Mesendoderm (in vitro differentiated cells): ENCODE measurements at regions not wholly inside any gene's neighbourhood (a gene's known extent, or its start where the extent isn't known, plus 50 kb on each side); places are given as distances from the start of the nearest gene placed in this dataset.
"Not testable (repeated sequence)": the region's sequence is repeated elsewhere in the genome, so short reads cannot be mapped to it uniquely, and the experiment has no call there.

ENCODE experiments used
- DNase-seq: peaks from one replicate; pipeline ENCODE4 v3.0.0; 2013
- H2AK5ac ChIP-seq: 2 replicates; pipeline ENCODE4 v1.6.1; 2013; ENCODE audit warnings: low read length, inconsistent platforms
- H2BK120ac ChIP-seq: 2 replicates; pipeline ENCODE4 v1.6.1; 2013; ENCODE audit warnings: low read depth, mild to moderate bottlenecking, low read length, moderate library complexity, mixed read lengths
- H2BK15ac ChIP-seq: replicated peaks from 2 replicates; pipeline ENCODE4 v1.6.1; 2013; ENCODE audit warnings: low read depth, mild to moderate bottlenecking, moderate library complexity
- H2BK5ac ChIP-seq: 2 replicates; pipeline ENCODE4 v1.6.1; 2013; ENCODE audit warnings: low read length, inconsistent platforms
- H3K18ac ChIP-seq: 2 replicates; pipeline ENCODE4 v1.6.1; 2013; ENCODE audit warnings: mild to moderate bottlenecking, low read length, mixed read lengths
- H3K23ac ChIP-seq: one replicate; pipeline ENCODE4 v1.6.1; 2013; ENCODE audit warnings: low read length
- H3K27ac ChIP-seq: 2 replicates; pipeline ENCODE4 v1.5.1; 2013; ENCODE audit warnings: low read depth, mild to moderate bottlenecking, inconsistent platforms, low read length, moderate library complexity
- H3K27me3 ChIP-seq: 2 replicates; pipeline ENCODE4 v1.6.1; 2013; ENCODE audit warnings: low read length, control low read depth, mild to moderate bottlenecking, inconsistent platforms; ENCODE audit not compliant: insufficient read depth, poor library complexity
- H3K36me3 ChIP-seq: 2 replicates; pipeline ENCODE4 v1.6.1; 2013; ENCODE audit warnings: low read length, inconsistent platforms; ENCODE audit not compliant: control insufficient read depth, insufficient read depth
- H3K4ac ChIP-seq: one replicate; pipeline ENCODE4 v1.6.1; 2013; ENCODE audit warnings: low read depth, mild to moderate bottlenecking, low read length, moderate library complexity
- H3K4me1 ChIP-seq: 2 replicates; pipeline ENCODE4 v1.6.1; 2013; ENCODE audit warnings: low read depth, low read length, inconsistent platforms; ENCODE audit not compliant: control insufficient read depth
- H3K4me2 ChIP-seq: 2 replicates; pipeline ENCODE4 v1.6.1; 2013; ENCODE audit warnings: low read length
- H3K4me3 ChIP-seq: 2 replicates; pipeline ENCODE4 v1.5.1; 2013; ENCODE audit warnings: mild to moderate bottlenecking, low read length
- H3K56ac ChIP-seq: one replicate; pipeline ENCODE4 v1.6.1; 2013; ENCODE audit warnings: low read length
- H3K79me1 ChIP-seq: 2 replicates; pipeline ENCODE4 v1.6.1; 2013; ENCODE audit warnings: low read length, inconsistent platforms
- H3K79me2 ChIP-seq: 2 replicates; pipeline ENCODE4 v1.6.1; 2013; ENCODE audit warnings: mild to moderate bottlenecking, low read length; ENCODE audit not compliant: control insufficient read depth, insufficient read depth
- H3K9ac ChIP-seq: 2 replicates; pipeline ENCODE4 v1.6.1; 2013; ENCODE audit warnings: low read length, inconsistent platforms
- H4K5ac ChIP-seq: one replicate; pipeline ENCODE4 v1.6.1; 2013; ENCODE audit warnings: low read length
- H4K8ac ChIP-seq: one replicate; pipeline ENCODE4 v1.6.1; 2013; ENCODE audit warnings: low read depth, mild to moderate bottlenecking, control low read depth, low read length, moderate library complexity
- WGBS: extraction: QIAGEN DNeasy Blood & Tissue Kit; methylation state at CpG from one replicate; pipeline ENCODE4 v1.1.7; 2013; ENCODE audit warnings: low lambda C conversion rate, missing lambda C conversion rate; ENCODE audit not compliant: insufficient coverage; ENCODE audit errors: extremely low coverage; 5-methylcytosine and 5-hydroxymethylcytosine counted together

GRCh38 chr7:32206488-32206887 lies 136.3 kb upstream of the PDE1C start:
- H3K4me2 ChIP-seq = no peak overlapping the region
- DNase-seq = no peak
- no peak overlapping the region for H2BK15ac ChIP-seq
- no peaks in the 10 kb centered on the region for H3K79me1 ChIP-seq
- H3K36me3 ChIP-seq = no peaks in the 10 kb centered on the region
- H4K8ac ChIP-seq = no peak overlapping the region
- no peak overlapping the region for H3K18ac ChIP-seq
- no peaks in the 10 kb centered on the region for H3K4me1 ChIP-seq
- H3K27me3 ChIP-seq = no peaks in the 10 kb centered on the region
- H3K4ac ChIP-seq = no peak overlapping the region
- H3K23ac ChIP-seq = no peak overlapping the region
- WGBS = no CpG with 5 or more reads among the region's 6 CpGs
- H2BK120ac ChIP-seq = no peak overlapping the region
- H4K5ac ChIP-seq = no peak overlapping the region
- no peaks in the 10 kb centered on the region for H3K79me2 ChIP-seq
- no peak overlapping the region for H3K9ac ChIP-seq
- H3K27ac ChIP-seq = no peak overlapping the region
- no peak overlapping the region for H3K56ac ChIP-seq
- H3K4me3 ChIP-seq = no peak overlapping the region
- H2BK5ac ChIP-seq = no peak overlapping the region
- no peak overlapping the region for H2AK5ac ChIP-seq

GRCh38 chr7:32205298-32205824 lies 135.2 kb upstream of the PDE1C start:
- H3K79me2 ChIP-seq, H3K4ac ChIP-seq, DNase-seq, H2AK5ac ChIP-seq, H4K5ac ChIP-seq, H3K27ac ChIP-seq, H2BK15ac ChIP-seq, H3K27me3 ChIP-seq, H3K18ac ChIP-seq, H3K56ac ChIP-seq, H3K4me2 ChIP-seq, H3K9ac ChIP-seq, H2BK5ac ChIP-seq, H3K4me1 ChIP-seq, H3K79me1 ChIP-seq, H3K36me3 ChIP-seq, H3K4me3 ChIP-seq, H2BK120ac ChIP-seq, H4K8ac ChIP-seq, H3K23ac ChIP-seq: not testable (repeated sequence)
- WGBS = no CpG with 5 or more reads among the region's 4 CpGs

GRCh38 chr7:32204361-32205018 lies 134.3 kb upstream of the PDE1C start:
- H3K4me3 ChIP-seq = no peak overlapping the region
- no peaks in the 10 kb centered on the region for H3K4me1 ChIP-seq
- no CpG with 5 or more reads among the region's 9 CpGs for WGBS
- H3K4ac ChIP-seq = no peak overlapping the region
- H3K27ac ChIP-seq = no peak overlapping the region
- H3K23ac ChIP-seq = no peak overlapping the region
- H2BK5ac ChIP-seq = no peak overlapping the region
- DNase-seq = peak; percentile 88
- H3K56ac ChIP-seq = no peak overlapping the region
- H2BK120ac ChIP-seq = no peak overlapping the region
- no peaks in the 10 kb centered on the region for H3K27me3 ChIP-seq
- no peak overlapping the region for H3K9ac ChIP-seq
- no peak overlapping the region for H3K4me2 ChIP-seq
- no peak overlapping the region for H2AK5ac ChIP-seq
- H3K79me1 ChIP-seq = no peaks in the 10 kb centered on the region
- no peaks in the 10 kb centered on the region for H3K36me3 ChIP-seq
- no peak overlapping the region for H2BK15ac ChIP-seq
- no peak overlapping the region for H4K8ac ChIP-seq
- no peaks in the 10 kb centered on the region for H3K79me2 ChIP-seq
- no peak overlapping the region for H4K5ac ChIP-seq
- no peak overlapping the region for H3K18ac ChIP-seq

- no peaks in the 10 kb centered on the region for H3K36me3 ChIP-seq
- H3K23ac ChIP-seq = no peak overlapping the region
- no peak overlapping the region for H2BK5ac ChIP-seq
- DNase-seq = no peak
- H2BK15ac ChIP-seq = no peak overlapping the region
- no peak overlapping the region for H4K5ac ChIP-seq
- H3K4ac ChIP-seq = no peak overlapping the region
- no peak overlapping the region for H3K4me3 ChIP-seq
- H3K4me2 ChIP-seq = no peak overlapping the region
- H2AK5ac ChIP-seq = no peak overlapping the region
- no peaks in the 10 kb centered on the region for H3K79me1 ChIP-seq
- no peaks in the 10 kb centered on the region for H3K27me3 ChIP-seq
- no peak overlapping the region for H2BK120ac ChIP-seq
- no peak overlapping the region for H3K56ac ChIP-seq
- H3K4me1 ChIP-seq = no peaks in the 10 kb centered on the region
- H3K18ac ChIP-seq = no peak overlapping the region
- no CpG with 5 or more reads among the region's 1 CpG for WGBS
- no peak overlapping the region for H3K27ac ChIP-seq
- H3K79me2 ChIP-seq = no peaks in the 10 kb centered on the region
- H4K8ac ChIP-seq = no peak overlapping the region
- H3K9ac ChIP-seq = no peak overlapping the region
Measured at GRCh38 chr7:32200646-32201045, 130.4 kb upstream of the PDE1C start.

- Histone ChIP-seq H3K36me3 (no peaks in the 10 kb centered on the region), H3K4me3 (no peak overlapping the region), H4K5ac (no peak overlapping the region), H3K4me2 (no peak overlapping the region), H3K79me1 (no peaks in the 10 kb centered on the region), H2BK5ac (no peak overlapping the region), H3K18ac (no peak overlapping the region), H3K56ac (no peak overlapping the region), H2AK5ac (no peak overlapping the region), H3K27ac (no peak overlapping the region), H3K79me2 (no peaks in the 10 kb centered on the region), H4K8ac (no peak overlapping the region), H2BK15ac (no peak overlapping the region), H2BK120ac (no peak overlapping the region), H3K23ac (no peak overlapping the region), H3K4ac (no peak overlapping the region), H3K4me1 (no peaks in the 10 kb centered on the region), H3K9ac (no peak overlapping the region), H3K27me3 (no peaks in the 10 kb centered on the region)
- DNase-seq = no peak
Measured at GRCh38 chr7:32194537-32194936, 124.3 kb upstream of the PDE1C start.

GRCh38 chr7:32191305-32191704 lies 121.1 kb upstream of the PDE1C start:
- H4K8ac ChIP-seq = no peak overlapping the region
- no peak for DNase-seq
- H2AK5ac ChIP-seq = no peak overlapping the region
- no peak overlapping the region for H3K18ac ChIP-seq
- WGBS = no CpG with 5 or more reads among the region's 2 CpGs
- no peaks in the 10 kb centered on the region for H3K4me1 ChIP-seq
- no peak overlapping the region for H2BK15ac ChIP-seq
- H3K36me3 ChIP-seq = no peaks in the 10 kb centered on the region
- H2BK120ac ChIP-seq = no peak overlapping the region
- H2BK5ac ChIP-seq = no peak overlapping the region
- H3K79me1 ChIP-seq = no peaks in the 10 kb centered on the region
- H3K27ac ChIP-seq = no peak overlapping the region
- H4K5ac ChIP-seq = no peak overlapping the region
- H3K27me3 ChIP-seq = no peaks in the 10 kb centered on the region
- no peak overlapping the region for H3K56ac ChIP-seq
- H3K23ac ChIP-seq = no peak overlapping the region
- no peak overlapping the region for H3K9ac ChIP-seq
- H3K4me3 ChIP-seq = no peak overlapping the region
- no peaks in the 10 kb centered on the region for H3K79me2 ChIP-seq
- no peak overlapping the region for H3K4ac ChIP-seq
- H3K4me2 ChIP-seq = no peak overlapping the region
